DND-41 (cell line): ENCODE measurements at regions not wholly inside any gene's neighbourhood (a gene's known extent, or its start where the extent isn't known, plus 50 kb on each side); places are given as distances from the start of the nearest gene placed in this dataset.

Source experiments
- ATAC-seq: fragments of 200-7000 bp; cut with Tn5 transposase; 3 replicates; pipeline ENCODE4 v1.9.1; 2021; ENCODE audit warnings: low read depth; ENCODE audit not compliant: insufficient read depth
- DNase-seq: peaks from one replicate; pipeline ENCODE4 v3.0.0-alpha.2; 2020
- H2AFZ ChIP-seq: 2 replicates; pipeline ENCODE4 v1.6.0; 2012; ENCODE audit warnings: low read depth, low read length
- H3K27ac ChIP-seq: 2 replicates; pipeline ENCODE4 v1.5.1; 2012; ENCODE audit warnings: low read length, inconsistent platforms
- H3K27me3 ChIP-seq: fragments of 200-600 bp; sonication (generic); 2 replicates; pipeline ENCODE4 v1.6.0; 2012; ENCODE audit warnings: low read length, mild to moderate bottlenecking, inconsistent platforms; ENCODE audit not compliant: insufficient read depth, poor library complexity
- H3K36me3 ChIP-seq: 2 replicates; pipeline ENCODE4 v1.5.1; 2012; ENCODE audit warnings: low read length, inconsistent platforms; ENCODE audit not compliant: insufficient read depth
- H3K4me1 ChIP-seq: 2 replicates; pipeline ENCODE4 v1.5.1; 2012; ENCODE audit warnings: mild to moderate bottlenecking, low read length; ENCODE audit not compliant: insufficient read depth
- H3K4me2 ChIP-seq: 2 replicates; pipeline ENCODE4 v1.6.0; 2012; ENCODE audit warnings: mild to moderate bottlenecking, moderate library complexity, low read length, inconsistent platforms; ENCODE audit not compliant: insufficient read depth
- H3K4me3 ChIP-seq, 2 experiments: fragments of 200-600 bp in 1 of 2; shearing (Covaris generic) in 1 of 2; 2 replicates each; pipeline ENCODE4 v1.5.1; 2012 to 2016; ENCODE audit warnings: inconsistent platforms in 2 of 2, low read length in 2 of 2, mild to moderate bottlenecking in 2 of 2, low read depth in 1 of 2, moderate library complexity in 1 of 2
- H3K79me2 ChIP-seq: 2 replicates; pipeline ENCODE4 v1.6.0; 2012; ENCODE audit warnings: low read length, inconsistent platforms; ENCODE audit not compliant: insufficient read depth
- H3K9ac ChIP-seq: 2 replicates; pipeline ENCODE4 v1.6.0; 2012; ENCODE audit warnings: low read depth, mild to moderate bottlenecking, inconsistent platforms, low read length, moderate library complexity
- H3K9me3 ChIP-seq: 2 replicates; pipeline ENCODE4 v1.5.1; 2012; ENCODE audit warnings: low read length, moderate library complexity, mild to moderate bottlenecking, inconsistent platforms; ENCODE audit not compliant: insufficient read depth, severe bottlenecking
- H4K20me1 ChIP-seq: 2 replicates; pipeline ENCODE4 v1.6.0; 2012; ENCODE audit warnings: low read length; ENCODE audit not compliant: insufficient read depth
- CTCF ChIP-seq: IDR thresholded peaks from 2 replicates; pipeline ENCODE4 v1.5.1; 2012; ENCODE audit warnings: borderline replicate concordance, low read length, moderate library complexity, mild to moderate bottlenecking; ENCODE audit not compliant: poor library complexity, severe bottlenecking; ENCODE audit errors: extremely low read depth
- EZH2 ChIP-seq: IDR thresholded peaks from 3 replicates; pipeline ENCODE4 v1.6.1; 2012; ENCODE audit warnings: borderline replicate concordance, low read depth, mild to moderate bottlenecking, moderate library complexity, low read length, inconsistent platforms; ENCODE audit not compliant: severe bottlenecking

- Histone ChIP-seq H3K36me3 (no peaks in the 10 kb centered on the region), H3K4me3 (no peak overlapping the region), H3K4me1 (peaks cover 2% of the 10 kb centered on the region; the same call in 1 of the 2 replicates), H4K20me1 (no peaks in the 10 kb centered on the region), H3K4me2 (no peak overlapping the region), H3K27ac (no peak overlapping the region), H3K27me3 (no peaks in the 10 kb centered on the region), H3K9me3 (no peaks in the 10 kb centered on the region), H3K79me2 (no peaks in the 10 kb centered on the region), H2AFZ (peak overlapping the region; percentile 9; the same call in 1 of the 2 replicates), H3K9ac (no peak overlapping the region)
- ATAC-seq (no peak), DNase-seq (no peak)
- no peak for TF ChIP-seq CTCF
- no peak for TF ChIP-seq EZH2
These were observed 160.3 kb downstream of the SATB1 start for GRCh38 chr3:18264853-18265252.

- Histone ChIP-seq H3K4me2 (no peak overlapping the region), H2AFZ (peak overlapping the region; percentile 9; the same call in 1 of the 2 replicates), H3K36me3 (no peaks in the 10 kb centered on the region), H3K79me2 (no peaks in the 10 kb centered on the region), H3K9ac (no peak overlapping the region), H3K4me3 (no peak overlapping the region), H3K9me3 (no peaks in the 10 kb centered on the region), H4K20me1 (no peaks in the 10 kb centered on the region), H3K27ac (no peak overlapping the region), H3K27me3 (no peaks in the 10 kb centered on the region), H3K4me1 (peaks cover 2% of the 10 kb centered on the region; the same call in 1 of the 2 replicates)
- ATAC-seq (no peak), DNase-seq (no peak)
- TF ChIP-seq EZH2 = no peak
- TF ChIP-seq CTCF = no peak
These were observed 160.8 kb downstream of the SATB1 start for GRCh38 chr3:18264361-18264760.

- DNase-seq = no peak
- H3K4me2 ChIP-seq = no peak overlapping the region
These were observed 166.6 kb downstream of the SATB1 start for GRCh38 chr3:18258492-18258891.

More at GRCh38 chr3:18258492-18258891, 166.6 kb downstream of the SATB1 start:
- Histone ChIP-seq H3K9ac (no peak overlapping the region), H3K4me3 (no peak overlapping the region), H3K79me2 (no peaks in the 10 kb centered on the region), H3K27me3 (no peaks in the 10 kb centered on the region), H3K36me3 (no peaks in the 10 kb centered on the region), H3K4me1 (no peaks in the 10 kb centered on the region), H2AFZ (no peak overlapping the region), H3K27ac (no peak overlapping the region), H4K20me1 (no peaks in the 10 kb centered on the region), H3K9me3 (no peaks in the 10 kb centered on the region)
- TF ChIP-seq CTCF = no peak
- TF ChIP-seq EZH2 = no peak
- ATAC-seq = no peak
